ENCODE measurements at regions not wholly inside any gene's neighbourhood (a gene's known extent, or its start where the extent isn't known, plus 50 kb on each side); places are given as distances from the start of the nearest gene placed in this dataset.

DNA sequence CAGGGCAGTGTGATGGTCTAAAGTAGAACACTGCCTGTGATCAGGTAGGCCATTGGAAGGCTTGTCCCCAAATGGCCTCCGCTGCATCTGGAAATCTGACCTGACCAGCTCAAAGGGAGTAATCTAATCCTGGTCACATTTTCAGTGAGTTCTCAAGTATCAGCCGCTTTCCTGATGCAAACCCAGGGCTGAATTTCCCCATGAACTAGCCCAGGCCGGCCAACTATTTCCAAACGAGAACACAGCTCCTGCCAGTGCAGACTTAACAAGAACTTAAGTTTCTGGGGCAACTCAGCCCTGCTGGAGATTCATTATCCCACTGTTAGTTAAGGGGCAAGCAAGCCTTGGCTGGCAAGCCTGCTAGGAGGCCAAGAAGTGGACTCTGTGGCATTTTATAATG lies 59.6 kb upstream of the FAM180A start:
- no peaks in the 10 kb centered on the region for H3K9me3 ChIP-seq
- WGBS, 2 donors: 83 to 93% methylated on average over 3 to 4 of the region's 4 CpGs
- H3K36me3 ChIP-seq (replicated peaks in 1 of 2; ENCODE audit: insufficient read depth in 1 of 2, low read depth in 2 of 2): no peaks in the 10 kb centered on the region
- intact Hi-C loops (cut with DNase I): no loop called here
- H3K27ac ChIP-seq: no peak overlapping the region
- no peaks in the 10 kb centered on the region for H3K4me1 ChIP-seq
- TF ChIP-seq, protein P1, sequence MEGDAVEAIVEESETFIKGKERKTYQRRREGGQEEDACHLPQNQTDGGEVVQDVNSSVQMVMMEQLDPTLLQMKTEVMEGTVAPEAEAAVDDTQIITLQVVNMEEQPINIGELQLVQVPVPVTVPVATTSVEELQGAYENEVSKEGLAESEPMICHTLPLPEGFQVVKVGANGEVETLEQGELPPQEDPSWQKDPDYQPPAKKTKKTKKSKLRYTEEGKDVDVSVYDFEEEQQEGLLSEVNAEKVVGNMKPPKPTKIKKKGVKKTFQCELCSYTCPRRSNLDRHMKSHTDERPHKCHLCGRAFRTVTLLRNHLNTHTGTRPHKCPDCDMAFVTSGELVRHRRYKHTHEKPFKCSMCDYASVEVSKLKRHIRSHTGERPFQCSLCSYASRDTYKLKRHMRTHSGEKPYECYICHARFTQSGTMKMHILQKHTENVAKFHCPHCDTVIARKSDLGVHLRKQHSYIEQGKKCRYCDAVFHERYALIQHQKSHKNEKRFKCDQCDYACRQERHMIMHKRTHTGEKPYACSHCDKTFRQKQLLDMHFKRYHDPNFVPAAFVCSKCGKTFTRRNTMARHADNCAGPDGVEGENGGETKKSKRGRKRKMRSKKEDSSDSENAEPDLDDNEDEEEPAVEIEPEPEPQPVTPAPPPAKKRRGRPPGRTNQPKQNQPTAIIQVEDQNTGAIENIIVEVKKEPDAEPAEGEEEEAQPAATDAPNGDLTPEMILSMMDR (IDR thresholded peaks at IDR 0.05): no peak
- no peak for TF ChIP-seq POLR2A (IDR thresholded peaks at IDR 0.05)
- no peaks in the 10 kb centered on the region for H3K27me3 ChIP-seq
- H3K4me3 ChIP-seq: no peak overlapping the region
- DNase-seq (no peak), ATAC-seq (no peak)

DNA sequence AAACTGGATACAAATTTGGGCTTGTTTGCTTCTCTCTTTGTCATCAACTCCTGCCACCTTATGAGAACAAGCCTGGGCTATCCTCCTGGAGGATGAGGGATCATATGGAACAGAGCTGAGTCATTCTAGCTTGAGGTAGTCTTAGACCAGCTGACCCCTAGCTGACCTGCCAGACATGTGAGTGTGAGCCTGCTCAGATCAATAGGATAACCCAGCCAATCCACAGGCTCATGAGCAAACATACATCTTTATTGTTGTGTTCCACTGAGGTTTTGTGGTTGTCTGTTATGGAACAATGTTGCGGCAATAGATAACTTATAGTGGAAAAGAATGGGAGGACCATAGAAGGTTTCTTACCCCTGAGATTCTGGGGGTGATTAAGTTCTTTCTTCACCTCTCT lies 54.5 kb upstream of the FAM180A start:
- Histone ChIP-seq H3K27ac (no peak overlapping the region), H3K36me3 (replicated peaks in 1 of 2; ENCODE audit: insufficient read depth in 1 of 2, low read depth in 2 of 2) (no peaks in the 10 kb centered on the region), H3K4me1 (peaks cover 11% of the 10 kb centered on the region), H3K27me3 (no peaks in the 10 kb centered on the region), H3K9me3 (no peaks in the 10 kb centered on the region), H3K4me3 (no peak overlapping the region)
- intact Hi-C loops (cut with DNase I): loop anchor here (5.0 kb wide), 1 partner anchor 209 kb away; no protein-coding TSS in a partner anchor
- no peak for ATAC-seq
- TF ChIP-seq POLR2A (IDR thresholded peaks at IDR 0.05): no peak
- TF ChIP-seq, protein P1 (IDR thresholded peaks at IDR 0.05): no peak
- no peak for DNase-seq
- 90 to 95% methylated on average over 1 of the region's 1 CpG for WGBS, 2 donors

- no peaks in the 10 kb centered on the region for H3K36me3 ChIP-seq (replicated peaks in 1 of 2; ENCODE audit: insufficient read depth in 1 of 2, low read depth in 2 of 2)
- H3K27me3 ChIP-seq: no peaks in the 10 kb centered on the region
- no peaks in the 10 kb centered on the region for H3K9me3 ChIP-seq
- DNase-seq: no peak
- no peak for ATAC-seq
- peaks cover 14% of the 10 kb centered on the region for H3K4me1 ChIP-seq
- WGBS, 2 donors: 70 to 74% methylated on average over 3 of the region's 3 CpGs
- TF ChIP-seq, protein P1 (IDR thresholded peaks at IDR 0.05): no peak
- TF ChIP-seq POLR2A (IDR thresholded peaks at IDR 0.05): no peak
- no peak overlapping the region for H3K27ac ChIP-seq
- intact Hi-C loops (cut with DNase I): loop anchor here (5.0 kb wide), 1 partner anchor 210 kb away; no protein-coding TSS in a partner anchor
- no peak overlapping the region for H3K4me3 ChIP-seq
Measured at GRCh38 chr7:135802697-135803096, 54.1 kb upstream of the FAM180A start.

DNA sequence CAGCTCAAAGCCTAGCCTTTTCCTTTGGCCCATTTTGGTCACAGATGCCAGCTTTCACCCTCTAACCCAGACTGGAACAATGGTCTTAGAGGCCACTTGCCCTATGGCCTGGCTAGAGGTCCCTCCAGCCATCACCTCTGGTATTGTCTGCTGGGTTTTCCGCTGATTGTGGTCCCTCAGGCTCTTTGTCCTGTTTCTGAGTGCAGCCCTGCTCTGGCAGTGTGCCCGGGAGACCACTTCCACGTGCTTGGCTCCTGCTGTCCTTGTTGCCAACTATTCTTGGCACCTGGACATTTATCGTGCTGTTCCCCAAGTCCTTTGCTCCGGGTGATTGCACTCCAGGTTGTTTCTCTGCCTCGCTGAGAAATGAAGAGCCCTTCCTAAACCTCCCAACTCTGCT lies 53.3 kb upstream of the FAM180A start:
- Histone ChIP-seq H3K36me3 (replicated peaks in 1 of 2; ENCODE audit: insufficient read depth in 1 of 2, low read depth in 2 of 2) (no peaks in the 10 kb centered on the region), H3K4me3 (no peak overlapping the region), H3K9me3 (no peaks in the 10 kb centered on the region), H3K27ac (no peak overlapping the region), H3K27me3 (no peaks in the 10 kb centered on the region), H3K4me1 (peaks cover 14% of the 10 kb centered on the region)
- TF ChIP-seq POLR2A (IDR thresholded peaks at IDR 0.05): no peak
- TF ChIP-seq, protein P1 (IDR thresholded peaks at IDR 0.05): no peak
- DNase-seq (peak in 2 of 4 donors; percentile 17 to 21), ATAC-seq (no peak)
- WGBS, 2 donors: 43 to 57% methylated on average over 6 of the region's 6 CpGs
- intact Hi-C loops (cut with DNase I): loop anchor here (5.0 kb wide), 1 partner anchor 210 kb away; no protein-coding TSS in a partner anchor

DNA sequence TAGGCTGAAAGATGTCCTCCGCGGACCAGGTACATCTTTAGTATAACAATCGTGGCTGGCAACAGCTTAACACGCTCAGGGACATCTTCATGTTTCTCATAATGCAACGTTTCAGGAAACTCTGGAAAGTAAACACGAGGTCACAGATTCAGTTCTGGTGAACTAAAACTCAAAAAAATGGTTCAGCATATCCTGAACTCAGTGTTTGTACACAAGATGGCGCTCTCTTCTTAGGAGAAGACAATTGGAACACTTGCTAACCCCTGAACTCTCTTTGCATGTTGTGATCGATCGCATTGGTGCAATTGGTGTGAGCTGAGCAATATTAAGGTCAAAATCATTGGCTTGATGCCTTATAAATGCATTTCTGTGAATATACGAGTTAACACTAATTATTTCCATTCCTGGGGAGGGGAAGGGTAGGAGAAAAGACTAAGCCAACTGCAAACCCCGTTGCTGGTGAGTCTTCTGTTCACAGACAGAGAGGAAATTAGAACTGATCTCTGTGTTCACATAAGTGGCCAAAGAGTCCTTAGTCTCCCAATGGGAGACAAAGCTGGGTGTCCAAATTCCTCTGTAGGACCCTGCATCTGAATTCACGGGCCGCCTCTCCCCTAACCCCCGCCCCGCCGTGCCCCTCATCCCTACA lies 52.6 kb upstream of the FAM180A start:
- no peak for TF ChIP-seq POLR2A (IDR thresholded peaks at IDR 0.05)
- TF ChIP-seq, protein P1 (IDR thresholded peaks at IDR 0.05): peak; percentile 65 to 91 (median 84)
- H3K27ac ChIP-seq: no peak overlapping the region
- intact Hi-C loops (cut with DNase I): loop anchor here (5.0 kb wide), 1 partner anchor 211 kb away; no protein-coding TSS in a partner anchor
- WGBS, 2 donors: 29 to 34% methylated on average over 16 of the region's 16 CpGs
- no peaks in the 10 kb centered on the region for H3K9me3 ChIP-seq
- H3K36me3 ChIP-seq (replicated peaks in 1 of 2; ENCODE audit: insufficient read depth in 1 of 2, low read depth in 2 of 2): no peaks in the 10 kb centered on the region
- peaks cover 14% of the 10 kb centered on the region for H3K4me1 ChIP-seq
- DNase-seq (peak; percentile 15 to 66 (median 22)), ATAC-seq (peak; percentile 71)
- H3K27me3 ChIP-seq: no peaks in the 10 kb centered on the region
- no peak overlapping the region for H3K4me3 ChIP-seq

Measured in body of pancreas (tissue), 4 donors.